Upper lobe of left lung (tissue), 6 donors: ENCODE measurements at regions not wholly inside any gene's neighbourhood (a gene's known extent, or its start where the extent isn't known, plus 50 kb on each side); places are given as distances from the start of the nearest gene placed in this dataset.

ENCODE experiments used
- ATAC-seq, 2 donors: fragments of 200-7000 bp; cut with Tn5 transposase; one replicate each; pipeline ENCODE4 v1.9.1; 2022; ENCODE audit warnings: mild to moderate bottlenecking in 2 of 2, moderate library complexity in 2 of 2; ENCODE audit not compliant: low FRiP score in 2 of 2
- DNase-seq, 2 donors: peaks; one replicate each; pipeline ENCODE4 v3.0.0-alpha.2; 2019 to 2020
- H3K27ac ChIP-seq, 4 donors: fragments of 200-600 bp; sonication (generic); one replicate each; pipeline ENCODE4 v1.5.1; 2016 to 2019
- H3K27me3 ChIP-seq, 4 donors: fragments of 200-600 bp; sonication (generic); one replicate each; pipeline ENCODE4 v1.5.1; 2017 to 2019
- H3K36me3 ChIP-seq, 4 donors: fragments of 200-600 bp; sonication (generic); one replicate each; pipeline ENCODE4 v1.5.1; 2016 to 2019
- H3K4me1 ChIP-seq, 4 donors: fragments of 200-600 bp; sonication (generic); one replicate each; pipeline ENCODE4 v1.5.1; 2018 to 2019
- H3K4me3 ChIP-seq, 4 donors: fragments of 200-600 bp; sonication (generic); one replicate each; pipeline ENCODE4 v1.5.1; 2017 to 2019; ENCODE audit warnings: mild to moderate bottlenecking in 2 of 4, moderate library complexity in 1 of 4
- H3K9me3 ChIP-seq, 4 donors: fragments of 200-600 bp; sonication (generic); one replicate each; pipeline ENCODE4 v1.5.1; 2018 to 2019
- EP300 ChIP-seq, 4 donors: sonication (generic); formaldehyde crosslinking; IDR thresholded peaks; one replicate each; pipeline ENCODE4 v1.5.1; 2017; ENCODE audit warnings: antibody characterized with exemption in 4 of 4, control low read depth in 2 of 4
- POLR2A ChIP-seq, 4 donors: fragments of 450-650 bp; IDR thresholded peaks; one replicate each; pipeline ENCODE4 v1.5.1; 2016 to 2017; ENCODE audit warnings: antibody characterized with exemption in 4 of 4, mild to moderate bottlenecking in 2 of 4
- POLR2AphosphoS5 ChIP-seq, 2 donors: sonication (generic); formaldehyde crosslinking; IDR thresholded peaks; one replicate each; pipeline ENCODE4 v1.5.1; 2017; ENCODE audit warnings: antibody characterized with exemption in 2 of 2
- WGBS, 2 donors: methylation state at CpG; one replicate each; pipeline ENCODE4 v1.1.5; 2017 to 2018; 5-methylcytosine and 5-hydroxymethylcytosine counted together
- TF ChIP-seq, protein P1 (sequence below), 6 experiments: fragments of 450-650 bp in 4 of 6; fragments of 200-600 bp in 2 of 6; sonication (generic) in 2 of 6; IDR thresholded peaks; one replicate each; pipeline ENCODE4 v1.5.1; 2016 to 2019; ENCODE audit warnings: antibody characterized with exemption in 6 of 6
- donor health status: DM: no; HTN: no; CAD: no; lungs with moderate emphysema.
- donor health status: DM: no; HTN: yes; CAD: no; lungs with severe emphysema.

DNA sequence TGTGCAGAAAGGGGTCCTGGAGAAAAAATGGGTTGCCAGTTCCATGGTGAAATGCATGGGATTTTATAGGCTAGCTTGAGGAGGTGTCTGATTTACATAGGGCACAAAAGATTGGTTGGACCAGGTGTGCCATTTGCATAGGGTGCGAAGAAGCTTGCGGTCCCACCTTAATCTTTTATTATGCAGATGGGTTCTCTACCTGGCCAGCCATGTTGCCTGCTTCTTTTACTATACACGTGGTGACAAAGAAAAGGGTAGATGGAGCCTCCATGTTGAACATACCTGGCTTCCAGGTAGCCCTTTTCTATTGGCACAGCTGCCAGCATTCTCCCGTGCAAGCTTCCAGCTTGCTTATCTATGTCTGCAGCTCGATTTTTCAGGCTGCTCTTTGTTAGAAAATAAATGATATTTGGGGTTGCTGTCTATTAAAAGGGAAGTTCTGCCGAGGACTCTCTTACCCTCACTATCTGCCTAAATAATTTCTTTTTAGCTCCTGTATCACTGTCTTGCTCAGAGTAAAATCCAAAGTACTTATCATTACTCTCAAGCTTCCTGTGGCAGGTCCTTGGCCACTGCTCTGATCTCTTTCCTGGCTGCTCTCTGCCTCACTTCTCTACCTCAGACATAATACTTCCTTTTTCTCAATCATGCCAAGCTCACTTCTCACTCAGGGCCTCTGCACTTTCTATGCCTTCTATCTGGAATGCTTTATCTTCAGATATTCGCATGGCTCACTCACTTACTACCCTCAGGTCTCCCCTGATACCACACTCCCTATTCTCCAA, 216.0 kb upstream of the DAAM1 start:
- no peak for DNase-seq
- WGBS, 2 donors = 48 to 62% methylated on average over 7 of the region's 7 CpGs

DNA sequence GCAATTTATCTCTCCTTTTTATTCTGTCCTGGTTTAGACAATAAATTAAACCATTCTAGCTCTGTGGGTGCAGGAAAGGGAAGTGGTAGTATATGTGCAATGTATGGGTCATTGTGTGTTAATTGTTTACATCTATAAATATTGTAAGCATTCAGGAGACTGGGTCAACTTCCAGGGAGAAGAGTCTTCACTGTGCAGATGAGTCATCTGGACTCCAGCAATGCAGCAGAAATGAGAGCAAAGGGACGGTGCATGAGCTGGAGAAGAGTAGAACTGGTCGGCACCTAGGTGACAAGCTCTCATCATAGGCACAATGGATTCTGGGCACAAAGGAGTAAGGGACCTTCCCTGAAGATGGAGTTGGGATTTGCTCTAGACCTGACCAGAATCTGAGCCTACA, 211.1 kb upstream of the DAAM1 start:
- WGBS, 2 donors = 74 to 82% methylated on average over 2 of the region's 2 CpGs

More for the DNA sequence above, 216.0 kb upstream of the DAAM1 start:
- no peak for TF ChIP-seq EP300 (IDR thresholded peaks at IDR 0.05)
- TF ChIP-seq POLR2A (IDR thresholded peaks at IDR 0.05) = no peak
- TF ChIP-seq POLR2AphosphoS5 (IDR thresholded peaks at IDR 0.05) = no peak
- TF ChIP-seq, protein P1, sequence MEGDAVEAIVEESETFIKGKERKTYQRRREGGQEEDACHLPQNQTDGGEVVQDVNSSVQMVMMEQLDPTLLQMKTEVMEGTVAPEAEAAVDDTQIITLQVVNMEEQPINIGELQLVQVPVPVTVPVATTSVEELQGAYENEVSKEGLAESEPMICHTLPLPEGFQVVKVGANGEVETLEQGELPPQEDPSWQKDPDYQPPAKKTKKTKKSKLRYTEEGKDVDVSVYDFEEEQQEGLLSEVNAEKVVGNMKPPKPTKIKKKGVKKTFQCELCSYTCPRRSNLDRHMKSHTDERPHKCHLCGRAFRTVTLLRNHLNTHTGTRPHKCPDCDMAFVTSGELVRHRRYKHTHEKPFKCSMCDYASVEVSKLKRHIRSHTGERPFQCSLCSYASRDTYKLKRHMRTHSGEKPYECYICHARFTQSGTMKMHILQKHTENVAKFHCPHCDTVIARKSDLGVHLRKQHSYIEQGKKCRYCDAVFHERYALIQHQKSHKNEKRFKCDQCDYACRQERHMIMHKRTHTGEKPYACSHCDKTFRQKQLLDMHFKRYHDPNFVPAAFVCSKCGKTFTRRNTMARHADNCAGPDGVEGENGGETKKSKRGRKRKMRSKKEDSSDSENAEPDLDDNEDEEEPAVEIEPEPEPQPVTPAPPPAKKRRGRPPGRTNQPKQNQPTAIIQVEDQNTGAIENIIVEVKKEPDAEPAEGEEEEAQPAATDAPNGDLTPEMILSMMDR (IDR thresholded peaks at IDR 0.05) = no peak
- ATAC-seq = no peak
- H3K9me3 ChIP-seq = no peaks in the 10 kb centered on the region
- no peak overlapping the region for H3K4me3 ChIP-seq
- H3K27ac ChIP-seq = no peak overlapping the region
- no peaks in the 10 kb centered on the region for H3K36me3 ChIP-seq
- no peaks in the 10 kb centered on the region for H3K4me1 ChIP-seq
- no peaks in the 10 kb centered on the region for H3K27me3 ChIP-seq

DNA sequence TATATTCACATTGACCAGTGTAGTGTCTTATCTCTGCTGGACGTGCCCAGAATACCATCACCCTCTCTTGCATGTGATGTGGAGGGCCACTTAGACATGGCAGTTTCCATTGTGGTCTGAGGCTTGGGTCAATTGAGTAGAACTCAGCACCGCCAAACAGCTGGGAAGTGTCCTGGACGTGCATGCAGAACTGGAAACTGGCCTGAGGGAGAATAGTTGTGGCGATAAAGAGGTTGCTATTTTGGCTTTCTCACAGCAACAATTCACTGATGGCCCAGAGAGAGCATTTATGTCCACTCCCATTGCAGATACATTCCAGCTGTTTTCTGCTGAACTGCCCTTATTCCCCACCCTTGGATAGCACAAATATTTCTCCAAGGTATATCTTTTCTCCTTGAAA, 210.1 kb upstream of the DAAM1 start:
- no peak overlapping the region for H3K27ac ChIP-seq
- H3K4me3 ChIP-seq = no peak overlapping the region
- TF ChIP-seq POLR2AphosphoS5 (IDR thresholded peaks at IDR 0.05) (no peak), POLR2A (IDR thresholded peaks at IDR 0.05) (no peak), EP300 (IDR thresholded peaks at IDR 0.05) (no peak)
- TF ChIP-seq, protein P1 (IDR thresholded peaks at IDR 0.05) = no peak
- whole genome bisulfite sequencing, 2 donors = 56 to 76% methylated on average over 4 of the region's 4 CpGs
- DNase-seq (no peak), ATAC-seq (peak; percentile 46)
- H3K36me3 ChIP-seq = no peaks in the 10 kb centered on the region
- H3K27me3 ChIP-seq = no peaks in the 10 kb centered on the region
- H3K4me1 ChIP-seq = no peaks in the 10 kb centered on the region
- H3K9me3 ChIP-seq = no peaks in the 10 kb centered on the region

More for the DNA sequence above, 211.1 kb upstream of the DAAM1 start:
- H3K4me3 ChIP-seq = no peak overlapping the region
- no peaks in the 10 kb centered on the region for H3K36me3 ChIP-seq
- ATAC-seq (no peak), DNase-seq (no peak)
- H3K9me3 ChIP-seq = no peaks in the 10 kb centered on the region
- H3K27ac ChIP-seq = no peak overlapping the region
- H3K27me3 ChIP-seq = no peaks in the 10 kb centered on the region
- H3K4me1 ChIP-seq = no peaks in the 10 kb centered on the region
- no peak for TF ChIP-seq EP300 (IDR thresholded peaks at IDR 0.05)
- TF ChIP-seq POLR2A (IDR thresholded peaks at IDR 0.05) = no peak
- TF ChIP-seq, protein P1 (IDR thresholded peaks at IDR 0.05) = no peak
- TF ChIP-seq POLR2AphosphoS5 (IDR thresholded peaks at IDR 0.05) = no peak

DNA sequence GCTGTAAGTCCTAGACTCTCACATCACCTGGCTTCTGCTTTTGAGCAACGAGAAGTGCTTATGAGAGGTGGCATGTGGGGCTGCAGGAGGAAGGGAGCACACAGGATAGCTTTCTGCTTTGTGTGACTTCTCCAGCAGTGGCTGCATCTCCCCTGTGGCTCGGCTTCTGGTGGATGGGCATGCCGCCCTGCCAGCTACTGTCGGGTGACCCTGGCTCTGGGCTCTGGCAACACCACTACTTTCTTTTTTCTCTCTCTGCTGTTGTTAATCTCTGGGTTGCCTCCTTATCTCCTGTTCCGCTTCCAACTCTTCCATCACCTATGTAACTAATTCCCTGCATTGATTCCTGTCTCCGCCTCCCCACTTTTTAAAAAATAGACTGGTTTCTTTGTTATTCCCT, 209.1 kb upstream of the DAAM1 start:
- ATAC-seq = no peak
- 78 to 81% methylated on average over 6 of the region's 6 CpGs for WGBS, 2 donors

More for the DNA sequence above, 209.1 kb upstream of the DAAM1 start:
- no peak overlapping the region for H3K4me3 ChIP-seq
- no peaks in the 10 kb centered on the region for H3K9me3 ChIP-seq
- no peaks in the 10 kb centered on the region for H3K4me1 ChIP-seq
- no peak overlapping the region for H3K27ac ChIP-seq
- TF ChIP-seq EP300 (IDR thresholded peaks at IDR 0.05) (no peak), POLR2AphosphoS5 (IDR thresholded peaks at IDR 0.05) (no peak), POLR2A (IDR thresholded peaks at IDR 0.05) (no peak)
- TF ChIP-seq, protein P1 (IDR thresholded peaks at IDR 0.05) = no peak
- no peaks in the 10 kb centered on the region for H3K36me3 ChIP-seq
- no peaks in the 10 kb centered on the region for H3K27me3 ChIP-seq
- peak in 1 of 2 donors; percentile 15 for DNase-seq
